Effector memory CD8-positive, alpha-beta T cell (primary cell): ENCODE measurements at regions not wholly inside any gene's neighbourhood (a gene's known extent, or its start where the extent isn't known, plus 50 kb on each side); places are given as distances from the start of the nearest gene placed in this dataset.

Experiments used
- ATAC-seq: fragments of 150-1000 bp; cut with Tn5 transposase; replicated peaks from 2 replicates; pipeline ENCODE4 v1.10.0; 2021; ENCODE audit warnings: mild to moderate bottlenecking, moderate library complexity
- DNase-seq, 3 experiments: peaks; one replicate each; pipeline ENCODE4 v3.0.0; 2021
- H3K27ac Mint-ChIP-seq, 2 donors: one replicate each; pipeline ENCODE4 v1.8.0; 2022; ENCODE audit warnings: mild to moderate bottlenecking in 2 of 2, mixed read lengths in 2 of 2, moderate library complexity in 2 of 2
- H3K27me3 Mint-ChIP-seq, 2 donors: one replicate each; pipeline ENCODE4 v1.8.0; 2022; ENCODE audit warnings: mixed read lengths in 2 of 2
- H3K36me3 Mint-ChIP-seq: one replicate; pipeline ENCODE4 v1.8.0; 2022; ENCODE audit warnings: mild to moderate bottlenecking, moderate library complexity, mixed read lengths; ENCODE audit not compliant: insufficient read depth
- H3K4me1 Mint-ChIP-seq, 2 donors: one replicate each; pipeline ENCODE4 v1.8.0; 2022; ENCODE audit warnings: low read depth in 2 of 2, mixed read lengths in 2 of 2
- H3K4me3 Mint-ChIP-seq, 2 donors: one replicate each; pipeline ENCODE4 v1.8.0; 2022; ENCODE audit warnings: mild to moderate bottlenecking in 2 of 2, mixed read lengths in 2 of 2, moderate library complexity in 2 of 2
- H3K9me3 Mint-ChIP-seq, 2 donors: one replicate each; pipeline ENCODE4 v1.8.0; 2022; ENCODE audit warnings: mixed read lengths in 2 of 2

DNA sequence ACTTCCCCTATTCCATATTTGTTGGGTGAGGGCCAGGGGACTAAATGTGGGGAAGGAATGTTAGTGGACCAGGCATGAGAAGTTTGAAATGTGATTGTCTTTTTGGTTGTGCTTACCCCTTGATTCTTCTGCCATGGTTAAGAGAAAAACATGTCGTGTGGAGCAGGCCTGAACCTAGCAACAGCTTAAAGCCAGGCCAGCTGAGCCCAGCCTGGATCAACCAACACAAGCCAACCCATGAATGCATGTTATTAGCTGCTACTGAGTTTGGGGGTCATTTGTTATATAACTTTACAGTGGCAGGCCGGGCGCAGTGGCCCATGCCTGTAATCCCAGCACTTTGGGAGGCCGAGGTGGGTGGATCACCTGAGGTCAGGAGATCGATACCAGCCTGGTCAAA, 52.4 kb upstream of the TRIO start:
- H3K27me3 Mint-ChIP-seq: peaks cover 6 to 15% of the 10 kb centered on the region in 2 donors
- H3K36me3 Mint-ChIP-seq: no peaks in the 10 kb centered on the region
- H3K4me1 Mint-ChIP-seq: no peaks in the 10 kb centered on the region
- no peak overlapping the region for H3K4me3 Mint-ChIP-seq
- ATAC-seq: no peak
- no peak overlapping the region for H3K27ac Mint-ChIP-seq
- H3K9me3 Mint-ChIP-seq: no peaks in the 10 kb centered on the region
- no peak for DNase-seq

- no peak overlapping the region for H3K4me3 Mint-ChIP-seq
- H3K27ac Mint-ChIP-seq: no peak overlapping the region
- ATAC-seq: no peak
- H3K4me1 Mint-ChIP-seq: no peaks in the 10 kb centered on the region
- DNase-seq: no peak
- no peaks in the 10 kb centered on the region for H3K36me3 Mint-ChIP-seq
- peaks cover 6 to 20% of the 10 kb centered on the region in 2 donors for H3K27me3 Mint-ChIP-seq
- H3K9me3 Mint-ChIP-seq: no peaks in the 10 kb centered on the region
Observed at GRCh38 chr5:14090290-14090689, 52.9 kb upstream of the TRIO start.

GRCh38 chr5:14089198-14089597, 53.9 kb upstream of the TRIO start:
- Mint-ChIP-seq H3K27ac (no peak overlapping the region), H3K36me3 (no peaks in the 10 kb centered on the region), H3K4me1 (no peaks in the 10 kb centered on the region), H3K4me3 (no peak overlapping the region), H3K27me3 (peaks cover 9 to 31% of the 10 kb centered on the region in 2 donors), H3K9me3 (no peaks in the 10 kb centered on the region)
- ATAC-seq (no peak), DNase-seq (no peak)

- ATAC-seq: no peak
- Mint-ChIP-seq H3K9me3 (no peaks in the 10 kb centered on the region), H3K27ac (no peak overlapping the region), H3K36me3 (no peaks in the 10 kb centered on the region), H3K4me3 (no peak overlapping the region), H3K27me3 (peaks cover 8 to 33% of the 10 kb centered on the region in 2 donors), H3K4me1 (no peaks in the 10 kb centered on the region)
- no peak for DNase-seq
Observed at GRCh38 chr5:14086261-14086660, 56.9 kb upstream of the TRIO start.

DNA sequence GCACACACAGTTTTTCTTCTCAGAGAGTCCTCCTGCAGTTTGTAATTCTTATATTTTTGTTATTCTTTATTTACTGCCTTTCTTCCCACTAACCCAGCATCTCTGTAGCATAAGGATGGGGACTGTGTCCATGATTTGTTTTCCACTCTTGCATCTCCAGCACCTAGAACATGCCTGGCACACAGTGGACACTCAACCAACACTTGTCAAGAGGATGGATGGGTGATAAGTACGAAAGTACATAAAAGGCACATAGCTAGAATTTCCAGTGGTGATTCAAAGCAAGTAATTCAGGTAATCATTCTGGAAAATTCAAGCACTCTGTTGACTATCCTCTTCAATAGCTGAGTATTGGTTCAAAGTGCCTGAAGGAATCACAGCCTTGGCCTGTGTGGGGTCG, 60.2 kb upstream of the TRIO start:
- H3K27me3 Mint-ChIP-seq: peaks cover 8 to 25% of the 10 kb centered on the region in 2 donors
- ATAC-seq: no peak
- no peaks in the 10 kb centered on the region for H3K36me3 Mint-ChIP-seq
- DNase-seq: no peak
- no peak overlapping the region for H3K4me3 Mint-ChIP-seq
- H3K4me1 Mint-ChIP-seq: no peaks in the 10 kb centered on the region
- no peaks in the 10 kb centered on the region for H3K9me3 Mint-ChIP-seq
- H3K27ac Mint-ChIP-seq: no peak overlapping the region

DNA sequence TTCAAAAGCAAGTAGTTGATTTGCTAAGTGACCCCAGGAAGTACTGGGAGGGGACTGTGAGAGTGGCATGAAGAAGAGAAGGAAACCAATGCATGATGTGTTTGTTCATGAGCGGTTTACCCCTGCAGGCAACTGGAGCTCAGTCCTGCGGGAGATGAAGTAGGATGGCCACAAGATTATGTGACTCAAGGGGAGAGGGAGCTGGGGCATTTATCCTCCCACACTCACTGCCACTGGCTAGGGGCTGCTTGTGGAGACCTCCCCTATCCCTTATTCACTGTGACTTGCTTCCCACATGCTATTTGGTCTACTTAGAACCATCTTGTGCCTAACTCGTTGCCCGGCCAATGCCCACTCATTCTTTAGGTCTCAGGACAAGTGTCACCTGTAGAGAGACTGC, 60.6 kb upstream of the TRIO start:
- Mint-ChIP-seq H3K27me3 (peaks cover 8 to 25% of the 10 kb centered on the region in 2 donors), H3K27ac (no peak overlapping the region), H3K36me3 (no peaks in the 10 kb centered on the region), H3K9me3 (no peaks in the 10 kb centered on the region), H3K4me1 (no peaks in the 10 kb centered on the region), H3K4me3 (no peak overlapping the region)
- ATAC-seq (no peak), DNase-seq (no peak)

- peaks cover 8 to 25% of the 10 kb centered on the region in 2 donors for H3K27me3 Mint-ChIP-seq
- no peaks in the 10 kb centered on the region for H3K4me1 Mint-ChIP-seq
- no peaks in the 10 kb centered on the region for H3K9me3 Mint-ChIP-seq
- no peaks in the 10 kb centered on the region for H3K36me3 Mint-ChIP-seq
- H3K4me3 Mint-ChIP-seq: no peak overlapping the region
- ATAC-seq (no peak), DNase-seq (no peak)
- no peak overlapping the region for H3K27ac Mint-ChIP-seq
Observed at GRCh38 chr5:14081791-14082190, 61.4 kb upstream of the TRIO start.

DNA sequence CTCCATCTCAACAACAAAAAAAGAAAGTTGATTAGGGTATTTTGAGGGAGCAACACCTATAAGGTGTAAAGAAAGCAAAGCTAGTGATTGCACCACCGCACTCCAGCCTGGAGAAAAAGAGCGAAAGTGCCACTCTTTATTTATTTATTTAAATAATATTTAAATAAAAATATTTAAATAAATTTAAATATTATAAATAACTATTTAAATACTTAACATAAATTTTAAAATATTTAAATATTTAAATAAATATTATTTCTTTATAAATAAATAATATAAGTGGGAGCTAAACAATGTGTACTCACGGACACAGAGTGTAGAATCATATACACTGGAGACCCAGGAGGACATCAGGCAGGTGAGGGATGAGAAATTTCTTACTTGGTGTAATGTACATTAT, 64.4 kb upstream of the TRIO start:
- ATAC-seq: no peak

DNA sequence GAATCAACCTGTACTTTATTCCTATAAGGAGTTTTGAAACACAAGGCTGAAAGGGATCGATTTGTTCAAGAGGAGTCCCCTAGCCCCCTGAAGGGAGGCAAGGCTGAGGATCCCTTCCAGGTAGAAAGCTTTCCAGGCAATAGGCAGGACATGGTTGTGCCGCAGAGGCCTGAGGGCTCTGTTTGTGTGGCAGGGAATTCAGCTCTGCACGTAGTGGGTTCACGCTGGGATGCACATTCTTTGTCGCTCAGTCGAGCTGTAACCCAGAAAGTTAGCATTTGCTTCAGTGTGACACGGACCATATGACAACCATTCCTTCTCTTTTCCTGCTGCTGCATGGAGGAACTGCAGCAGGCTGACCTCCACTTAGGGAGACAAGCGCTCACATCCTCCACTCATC, 65.6 kb upstream of the TRIO start:
- H3K27me3 Mint-ChIP-seq: peaks cover 0 to 17% of the 10 kb centered on the region in 2 donors
- no peak for ATAC-seq
- no peaks in the 10 kb centered on the region for H3K9me3 Mint-ChIP-seq
- no peak overlapping the region for H3K4me3 Mint-ChIP-seq
- H3K4me1 Mint-ChIP-seq: no peaks in the 10 kb centered on the region
- DNase-seq: no peak
- no peak overlapping the region for H3K27ac Mint-ChIP-seq
- H3K36me3 Mint-ChIP-seq: no peaks in the 10 kb centered on the region

More for the DNA sequence above, 64.4 kb upstream of the TRIO start:
- Mint-ChIP-seq H3K4me3 (no peak overlapping the region), H3K27ac (no peak overlapping the region), H3K9me3 (no peaks in the 10 kb centered on the region), H3K27me3 (peaks cover 0 to 19% of the 10 kb centered on the region in 2 donors), H3K4me1 (no peaks in the 10 kb centered on the region), H3K36me3 (no peaks in the 10 kb centered on the region)
- no peak for DNase-seq

GRCh38 chr5:14076561-14076960, 66.6 kb upstream of the TRIO start:
- Mint-ChIP-seq H3K9me3 (no peaks in the 10 kb centered on the region), H3K4me1 (no peaks in the 10 kb centered on the region), H3K4me3 (no peak overlapping the region), H3K27ac (no peak overlapping the region), H3K36me3 (no peaks in the 10 kb centered on the region), H3K27me3 (peaks cover 0 to 12% of the 10 kb centered on the region in 2 donors)
- DNase-seq: no peak
- ATAC-seq: no peak

GRCh38 chr5:14075937-14076336, 67.2 kb upstream of the TRIO start:
- Mint-ChIP-seq H3K4me1 (no peaks in the 10 kb centered on the region), H3K27me3 (peaks cover 4 to 18% of the 10 kb centered on the region in 2 donors), H3K4me3 (no peak overlapping the region), H3K27ac (no peak overlapping the region), H3K9me3 (no peaks in the 10 kb centered on the region), H3K36me3 (no peaks in the 10 kb centered on the region)
- DNase-seq (no peak), ATAC-seq (no peak)

DNA sequence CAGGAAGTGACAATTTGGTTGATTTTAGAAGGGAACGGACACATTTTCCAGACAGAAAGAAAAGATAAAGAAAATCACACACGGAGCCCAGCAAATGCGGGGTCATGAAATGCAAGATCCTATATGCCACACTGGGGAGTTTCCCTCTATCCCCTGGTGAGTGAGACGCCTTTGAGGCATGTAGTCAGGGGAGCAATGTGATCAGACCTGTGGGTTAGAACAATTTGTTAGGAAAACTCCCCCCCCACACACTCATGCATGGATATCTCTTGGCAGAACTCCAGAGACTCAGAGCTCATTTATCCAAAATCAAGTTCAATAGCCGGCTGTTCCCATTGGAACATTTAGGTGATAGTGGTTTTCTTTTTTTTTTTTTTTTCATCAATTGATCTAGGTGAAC, 71.7 kb upstream of the TRIO start:
- no peaks in the 10 kb centered on the region for H3K36me3 Mint-ChIP-seq
- no peak overlapping the region for H3K27ac Mint-ChIP-seq
- ATAC-seq (no peak), DNase-seq (no peak)
- no peak overlapping the region for H3K4me3 Mint-ChIP-seq
- H3K27me3 Mint-ChIP-seq: peaks cover 4 to 19% of the 10 kb centered on the region in 2 donors
- no peaks in the 10 kb centered on the region for H3K4me1 Mint-ChIP-seq
- H3K9me3 Mint-ChIP-seq: no peaks in the 10 kb centered on the region

DNA sequence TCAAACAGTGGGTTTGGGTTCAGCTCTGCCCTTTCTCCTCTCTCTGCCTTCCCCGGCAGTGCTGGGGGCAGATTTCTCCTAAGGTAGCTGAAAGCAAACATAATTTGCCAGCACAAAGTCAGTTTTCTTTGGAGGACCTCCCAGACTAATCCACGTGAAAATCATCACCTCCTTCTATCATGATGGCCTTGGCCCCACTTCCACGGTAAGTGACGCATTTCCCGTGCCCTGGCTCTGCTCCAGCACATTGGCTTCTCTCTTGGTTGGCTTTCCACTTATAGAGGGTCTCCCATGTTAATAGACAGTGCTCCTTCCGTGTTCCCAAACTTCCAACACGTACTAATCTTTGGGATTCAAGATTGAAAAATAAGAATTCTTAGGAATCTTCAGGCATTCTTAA, 74.1 kb upstream of the TRIO start:
- H3K27me3 Mint-ChIP-seq: peaks cover 4 to 8% of the 10 kb centered on the region in 2 donors
- no peak for ATAC-seq
- H3K4me3 Mint-ChIP-seq: no peak overlapping the region
- H3K27ac Mint-ChIP-seq: no peak overlapping the region
- H3K9me3 Mint-ChIP-seq: no peaks in the 10 kb centered on the region
- no peak for DNase-seq
- no peaks in the 10 kb centered on the region for H3K4me1 Mint-ChIP-seq
- no peaks in the 10 kb centered on the region for H3K36me3 Mint-ChIP-seq

GRCh38 chr5:14068136-14068535, 75.0 kb upstream of the TRIO start:
- H3K4me1 Mint-ChIP-seq: no peaks in the 10 kb centered on the region
- H3K27me3 Mint-ChIP-seq: peaks cover 4 to 8% of the 10 kb centered on the region in 2 donors
- H3K36me3 Mint-ChIP-seq: no peaks in the 10 kb centered on the region
- H3K27ac Mint-ChIP-seq: no peak overlapping the region
- no peak overlapping the region for H3K4me3 Mint-ChIP-seq
- no peak for ATAC-seq
- no peak for DNase-seq
- H3K9me3 Mint-ChIP-seq: no peaks in the 10 kb centered on the region

- peaks cover 5% of the 10 kb centered on the region in 2 donors for H3K27me3 Mint-ChIP-seq
- peaks cover 0 to 2% of the 10 kb centered on the region in 2 donors for H3K9me3 Mint-ChIP-seq
- no peak overlapping the region for H3K4me3 Mint-ChIP-seq
- DNase-seq (no peak), ATAC-seq (no peak)
- no peak overlapping the region for H3K27ac Mint-ChIP-seq
- no peaks in the 10 kb centered on the region for H3K4me1 Mint-ChIP-seq
- H3K36me3 Mint-ChIP-seq: no peaks in the 10 kb centered on the region
Observed at GRCh38 chr5:14066326-14066725, 76.8 kb upstream of the TRIO start.
